Left cardiac atrium (tissue), 4 donors: ENCODE measurements at regions not wholly inside any gene's neighbourhood (a gene's known extent, or its start where the extent isn't known, plus 50 kb on each side); places are given as distances from the start of the nearest gene placed in this dataset.
"Not testable (repeated sequence)": the region's sequence is repeated elsewhere in the genome, so short reads cannot be mapped to it uniquely, and the experiment has no call there.

Source experiments
- ATAC-seq, 2 donors: fragments of 200-7000 bp; cut with Tn5 transposase; one replicate each; pipeline ENCODE4 v1.9.1; 2020; ENCODE audit warnings: mild to moderate bottlenecking in 2 of 2, moderate library complexity in 2 of 2
- DNase-seq: peaks from one replicate; pipeline ENCODE4 v3.0.0-alpha.2; 2020
- intact Hi-C, 2 donors: fragments of 100-400 bp; cut with DNase I; formaldehyde crosslinking; loops; one replicate each; pipeline versions ENCODE4 v1.14.1 to v1.15.1; 2022 to 2023
- donor health status: DM: no; HTN: yes; CAD: no.
- donor health status: DM: no; HTN: yes; CAD: no; lungs with severe emphysema.
- donor health status: DM: yes; HTN: yes; CAD: no.
- donor health status: Dilated cardiomyopathy.

DNA sequence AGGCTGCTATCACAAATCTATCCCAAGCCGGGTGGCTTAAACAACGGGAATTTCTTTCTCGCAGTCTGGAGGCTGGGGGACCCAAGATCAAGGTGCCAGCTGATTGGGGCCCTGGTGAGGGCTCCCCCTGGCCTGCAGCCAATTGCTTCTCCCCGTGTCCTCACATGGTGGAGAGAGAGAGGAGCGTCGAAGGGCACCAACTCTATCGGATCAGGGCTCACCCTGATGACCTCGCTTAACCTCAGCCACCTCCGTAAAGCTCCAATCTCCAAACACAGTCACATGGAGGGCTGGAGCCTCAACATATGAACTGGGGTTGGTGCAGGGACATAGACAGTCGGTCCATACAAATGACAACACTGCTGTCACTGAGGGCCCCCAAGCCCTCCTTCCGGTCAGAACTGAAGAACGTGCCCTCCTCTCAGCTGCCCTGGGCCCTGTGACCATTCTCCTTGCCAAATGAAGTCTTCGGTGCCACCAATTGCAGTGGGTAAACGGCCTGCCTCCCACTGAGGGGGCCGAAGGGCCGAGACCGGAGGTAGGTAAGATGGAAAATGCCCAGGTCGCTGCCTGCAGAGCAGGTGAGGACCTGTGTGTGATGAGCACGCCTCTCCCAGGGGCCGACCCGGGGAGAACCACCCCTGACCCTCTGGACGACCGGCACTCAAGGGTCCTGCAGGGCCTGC lies 211.0 kb downstream of the TOMM20 start:
- ATAC-seq (no peak), DNase-seq (no peak)
- intact Hi-C loops, result loop anchor here (5.0 to 10.0 kb wide), 5 partner anchors 65 to 303 kb away; partner anchors contain the start of gene IRF2BP2 (in 1 of the 2)

DNA sequence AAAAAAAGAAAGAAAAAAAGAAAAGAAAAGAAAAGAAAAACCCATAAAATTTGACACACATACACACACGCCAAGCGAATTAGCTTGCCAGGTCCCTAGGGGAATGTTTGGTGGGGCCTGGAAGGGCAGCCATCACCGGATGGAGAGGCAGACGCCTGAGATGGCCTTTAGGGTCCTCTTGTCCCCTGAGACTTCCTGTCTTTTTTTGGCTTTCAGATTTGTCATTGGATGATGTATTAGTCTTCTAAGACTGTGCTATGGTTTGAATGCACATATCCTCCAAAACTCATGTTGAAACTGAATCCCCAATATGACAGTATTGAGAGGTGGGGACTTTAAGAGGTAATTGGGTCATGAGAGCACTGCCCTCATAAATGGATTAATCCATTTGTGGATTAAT lies 211.8 kb downstream of the TOMM20 start:
- intact Hi-C loops, result loop anchor here (5.0 to 10.0 kb wide), 5 partner anchors 65 to 302 kb away; partner anchors contain the start of gene IRF2BP2 (in 1 of the 2)
- ATAC-seq (no peak), DNase-seq (no peak)

DNA sequence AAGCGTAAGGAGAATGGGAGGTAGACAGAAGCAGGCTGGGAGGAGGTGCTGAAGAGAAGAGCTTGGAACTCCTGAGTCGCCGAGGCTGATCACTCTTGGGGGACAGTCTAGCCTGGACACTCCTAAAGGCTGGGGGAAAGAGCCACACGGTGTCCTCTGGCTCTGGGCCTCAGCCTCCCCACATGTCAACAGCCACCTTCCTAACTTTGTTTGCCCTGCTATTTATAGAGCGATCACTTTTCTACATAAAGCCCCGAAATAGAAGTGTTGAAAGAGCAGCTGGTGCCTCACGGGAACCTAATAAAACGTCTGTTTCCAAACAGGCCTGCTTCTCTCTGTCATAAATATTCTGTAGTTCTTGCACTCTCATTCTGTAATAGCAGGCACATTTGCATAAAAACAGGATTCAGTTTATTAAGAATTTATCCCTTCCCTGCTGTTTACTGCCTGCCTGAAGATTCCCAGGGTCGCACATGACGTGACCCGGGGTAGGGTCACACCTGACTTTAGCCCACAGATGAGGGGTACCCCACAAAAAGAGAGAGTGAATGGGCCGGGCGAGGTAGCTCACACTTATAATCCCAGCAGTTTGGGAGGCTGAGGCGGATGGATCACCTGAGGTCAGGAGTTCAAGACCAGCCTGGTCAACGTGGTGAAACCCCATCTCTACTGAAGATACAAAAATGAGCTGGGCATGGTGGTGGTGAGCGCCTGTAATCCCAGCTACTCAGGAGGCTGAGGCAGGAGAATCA lies 212.5 kb downstream of the TOMM20 start:
- DNase-seq, result no peak
- ATAC-seq, result peak; percentile 6 to 32
- intact Hi-C loops, result loop anchor here (5.0 to 10.0 kb wide), 5 partner anchors 66 to 301 kb away; partner anchors contain the start of gene IRF2BP2 (in 1 of the 2)

DNA sequence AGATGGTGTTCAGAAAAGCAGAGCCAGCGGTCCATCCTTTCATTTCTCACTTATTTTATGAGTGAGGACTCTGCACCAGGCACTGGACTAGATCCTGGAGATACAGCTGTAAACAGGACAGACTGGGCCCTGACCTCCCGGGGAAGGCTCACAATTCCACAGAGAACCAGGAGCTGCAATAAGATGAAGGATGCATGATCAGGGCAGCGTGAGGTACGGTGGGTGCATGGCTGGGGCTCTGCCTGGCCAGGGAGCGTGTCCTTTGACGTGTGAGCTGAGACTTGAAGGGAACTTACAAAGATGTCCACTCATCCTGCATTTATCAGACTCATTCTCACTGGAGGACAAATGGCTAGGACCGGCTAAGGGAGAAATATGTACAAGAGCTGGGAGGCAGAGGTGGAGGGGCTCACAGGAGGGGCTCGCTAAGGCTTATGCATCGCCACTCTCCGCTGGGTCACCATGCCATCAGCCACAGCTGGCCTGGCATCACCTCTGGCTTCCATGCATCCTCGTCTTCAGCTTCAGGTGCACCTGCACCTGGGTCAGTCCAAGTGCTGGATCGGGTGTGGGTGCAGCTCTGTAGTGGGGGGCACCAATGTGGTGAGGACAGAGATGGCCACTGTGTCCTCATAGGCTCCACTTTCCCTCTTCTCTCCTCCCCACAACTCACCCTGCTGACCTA lies 213.9 kb downstream of the TOMM20 start:
- intact Hi-C loops, result loop anchor here (5.0 to 10.0 kb wide), 5 partner anchors 68 to 300 kb away; partner anchors contain the start of gene IRF2BP2 (in 1 of the 2)
- ATAC-seq (no peak), DNase-seq (no peak)

DNA sequence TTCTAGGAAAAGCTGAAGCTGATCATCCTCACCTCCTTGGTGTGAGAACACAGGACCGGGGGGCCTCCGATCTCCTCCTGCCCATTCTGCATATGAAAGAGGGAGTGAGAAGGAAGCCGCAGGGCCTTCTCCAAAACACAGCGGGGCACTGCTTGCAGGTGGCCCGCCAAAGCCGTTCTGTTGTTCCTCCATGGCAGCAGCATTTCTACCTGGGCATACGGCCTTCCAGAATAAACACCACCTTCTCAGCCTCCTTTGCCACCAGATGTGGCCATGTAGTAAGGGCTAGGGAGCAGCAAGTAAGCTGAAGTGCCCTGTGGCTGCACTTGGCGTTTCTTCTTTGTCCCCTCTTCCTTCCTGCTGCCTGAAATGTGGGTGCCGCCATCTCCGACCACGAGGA lies 214.9 kb downstream of the TOMM20 start:
- intact Hi-C loops, result loop anchor here (10.0 kb wide), 3 partner anchors 161 to 299 kb away; partner anchors contain the start of gene IRF2BP2 (in 1 of the 2)
- DNase-seq (no peak), ATAC-seq (no peak)

DNA sequence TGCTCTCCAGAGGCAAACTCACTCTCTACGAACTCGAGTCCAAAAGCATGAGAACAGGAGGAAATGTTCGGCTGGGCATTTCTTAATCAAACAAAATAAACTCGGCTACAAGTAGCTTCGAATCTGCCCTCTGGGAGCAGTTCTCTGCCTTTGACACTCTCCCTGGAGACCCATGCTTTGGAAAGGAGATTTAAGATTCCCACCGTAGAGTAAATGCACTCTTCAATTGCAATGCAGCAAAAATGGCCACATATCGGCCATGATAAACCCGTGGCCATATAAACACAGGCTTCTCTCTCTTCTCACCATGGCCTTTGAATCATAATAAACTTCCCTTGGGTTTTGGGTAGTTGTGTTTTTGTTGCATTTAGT lies 215.4 kb downstream of the TOMM20 start:
- DNase-seq (no peak), ATAC-seq (peak in 1 of 2 donors; percentile 19)
- intact Hi-C loops, result loop anchor here (10.0 kb wide), 3 partner anchors 162 to 298 kb away; partner anchors contain the start of gene IRF2BP2 (in 1 of the 2)

DNA sequence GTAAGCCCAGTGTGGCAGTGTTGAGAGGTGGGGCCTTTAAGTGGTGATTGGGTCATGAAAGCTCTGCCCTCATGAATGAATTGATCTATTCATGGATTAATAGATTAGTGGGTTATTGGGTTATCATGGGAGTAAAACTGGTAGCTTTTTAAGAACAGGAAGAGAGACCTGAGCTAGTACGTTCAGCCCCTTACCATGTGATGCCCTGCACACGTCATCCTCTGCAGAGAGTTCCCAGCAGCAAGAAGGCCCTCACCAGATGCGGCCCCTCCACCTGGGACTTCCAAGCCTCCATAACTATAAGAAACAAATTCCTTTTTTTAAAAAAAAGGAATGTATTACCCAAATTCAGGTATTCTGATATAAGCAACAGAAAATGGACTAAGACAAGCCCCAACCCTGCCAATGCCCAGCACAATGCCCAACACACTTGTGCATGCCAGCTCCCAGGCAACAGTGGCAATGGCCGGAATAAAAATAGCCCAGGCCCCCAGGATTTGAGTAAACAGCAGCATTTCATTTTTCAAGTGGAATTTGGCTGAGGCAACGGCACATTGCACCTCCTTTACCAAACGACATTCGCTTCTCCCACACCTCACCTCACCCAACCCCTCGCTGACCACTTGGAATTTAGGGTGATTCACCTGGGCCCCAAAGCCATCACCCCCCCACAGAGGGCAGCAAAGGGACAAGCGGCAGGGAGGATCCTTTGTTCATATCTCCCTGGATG lies 215.9 kb downstream of the TOMM20 start:
- DNase-seq (no peak), ATAC-seq (peak; percentile 24 to 33)
- intact Hi-C loops, result loop anchor here (10.0 kb wide), 3 partner anchors 162 to 298 kb away; partner anchors contain the start of gene IRF2BP2 (in 1 of the 2)

DNA sequence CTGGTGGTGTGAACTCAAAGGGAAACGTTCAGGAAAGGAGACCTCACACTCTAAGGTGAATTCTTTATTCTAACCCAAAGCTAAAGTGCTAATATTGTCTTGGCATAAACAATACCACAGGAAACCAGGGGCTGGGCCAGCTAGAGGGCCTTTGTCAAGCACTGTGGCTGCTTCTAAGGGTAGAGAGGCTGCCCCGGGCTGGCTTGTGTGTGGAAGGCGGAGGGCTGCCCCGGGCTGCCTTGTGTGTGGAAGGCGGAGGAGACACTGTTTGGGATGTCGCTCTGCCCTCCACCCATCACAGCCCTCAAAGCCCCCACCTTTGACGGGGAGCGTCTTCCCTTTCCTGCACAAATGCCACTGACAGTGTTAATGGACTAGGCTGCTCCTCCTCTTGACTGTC lies 216.8 kb downstream of the TOMM20 start:
- intact Hi-C loops, result loop anchor here (10.0 kb wide), 3 partner anchors 163 to 297 kb away; partner anchors contain the start of gene IRF2BP2 (in 1 of the 2)
- DNase-seq (peak; percentile 51), ATAC-seq (peak; percentile 27 to 38)

DNA sequence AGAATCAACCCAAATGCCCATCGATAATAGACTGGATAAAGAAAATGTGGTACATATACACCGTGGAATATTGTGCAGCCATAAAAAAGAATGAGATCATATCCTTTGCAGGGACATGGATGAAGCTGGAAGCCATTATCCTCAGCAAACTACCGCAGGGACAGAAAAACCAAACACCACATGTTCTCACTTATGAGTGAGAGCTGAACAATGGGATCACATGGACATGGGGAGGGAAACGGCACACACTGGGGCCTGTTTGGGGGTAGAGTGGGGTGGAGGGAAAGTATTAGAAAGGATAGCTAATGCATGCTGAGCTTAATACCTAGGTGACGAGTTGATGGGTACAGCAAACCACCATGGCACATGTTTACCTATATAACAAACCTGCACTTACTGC lies 217.5 kb downstream of the TOMM20 start:
- not testable (repeated sequence) for DNase-seq, ATAC-seq
- intact Hi-C loops, result loop anchor here (10.0 kb wide), 3 partner anchors 164 to 296 kb away; partner anchors contain the start of gene IRF2BP2 (in 1 of the 2)

DNA sequence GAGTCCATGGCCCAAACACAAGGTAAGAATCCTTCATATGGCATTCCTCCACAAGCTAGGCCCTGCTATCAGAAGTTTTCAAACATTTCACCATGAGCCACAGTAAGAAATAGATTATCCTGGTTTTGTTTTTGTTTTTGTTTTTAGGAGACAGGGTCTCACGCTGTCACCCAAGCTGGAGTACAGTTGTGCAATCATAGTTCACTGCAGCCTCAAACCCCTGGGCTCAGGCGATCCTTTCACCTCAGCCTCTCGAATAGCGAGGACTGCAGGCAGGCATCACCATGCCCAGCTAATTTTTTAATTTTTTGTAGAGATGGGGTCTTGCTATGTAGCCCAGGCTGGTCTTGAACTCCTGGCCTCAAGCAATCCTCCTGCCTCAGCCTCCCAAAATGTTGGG lies 218.8 kb downstream of the TOMM20 start:
- ATAC-seq (no peak), DNase-seq (no peak)
- intact Hi-C loops, result loop anchor here (10.0 kb wide), 3 partner anchors 165 to 295 kb away; partner anchors contain the start of gene IRF2BP2 (in 1 of the 2)

DNA sequence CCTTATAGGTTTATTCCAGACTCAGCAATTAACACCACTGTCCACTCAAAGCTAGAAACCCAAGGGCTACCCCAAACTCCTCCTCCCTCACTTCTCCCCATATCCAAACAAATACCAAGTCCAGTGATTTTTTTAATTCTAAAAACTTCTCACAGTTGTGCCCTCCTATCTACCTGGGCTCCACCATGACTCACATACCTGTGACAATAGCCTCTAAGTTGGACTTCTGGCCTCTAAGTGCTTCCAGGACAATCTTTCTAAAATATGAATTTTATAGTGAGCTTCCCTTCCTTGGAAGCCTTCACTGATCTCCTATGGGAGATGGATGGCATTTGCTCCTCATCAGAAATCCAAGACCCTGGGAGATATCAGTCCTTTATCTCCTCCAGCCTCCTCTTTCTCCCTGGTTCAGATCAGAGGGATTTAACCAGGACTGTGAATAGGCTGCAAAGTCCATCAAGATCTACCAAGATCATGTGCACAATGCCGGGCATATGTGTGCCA lies 219.3 kb downstream of the TOMM20 start:
- DNase-seq (no peak), ATAC-seq (no peak)
- intact Hi-C loops, result no loop called here

DNA sequence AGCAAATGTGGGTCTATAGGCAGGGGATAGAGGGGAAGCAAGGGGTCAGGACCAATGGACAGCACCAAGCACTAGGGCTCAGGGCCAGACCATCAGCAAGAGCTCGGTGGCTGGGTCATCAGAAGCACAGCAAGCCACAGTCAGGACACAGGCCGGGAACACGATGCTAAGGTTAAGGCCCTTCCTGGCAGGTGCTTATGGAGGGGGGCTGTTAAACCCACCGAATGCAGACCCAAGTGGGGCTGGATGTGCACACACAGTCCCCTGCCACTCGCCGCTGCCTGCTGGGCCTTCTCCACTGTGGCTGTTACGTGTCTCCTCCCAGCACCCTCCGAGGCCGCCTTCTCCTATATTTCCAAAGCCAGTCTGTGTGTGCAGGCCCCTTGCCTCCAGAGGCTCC lies 220.1 kb downstream of the TOMM20 start:
- no peak for DNase-seq
- ATAC-seq, result peak in 1 of 2 donors; percentile 2
- intact Hi-C loops, result no loop called here

DNA sequence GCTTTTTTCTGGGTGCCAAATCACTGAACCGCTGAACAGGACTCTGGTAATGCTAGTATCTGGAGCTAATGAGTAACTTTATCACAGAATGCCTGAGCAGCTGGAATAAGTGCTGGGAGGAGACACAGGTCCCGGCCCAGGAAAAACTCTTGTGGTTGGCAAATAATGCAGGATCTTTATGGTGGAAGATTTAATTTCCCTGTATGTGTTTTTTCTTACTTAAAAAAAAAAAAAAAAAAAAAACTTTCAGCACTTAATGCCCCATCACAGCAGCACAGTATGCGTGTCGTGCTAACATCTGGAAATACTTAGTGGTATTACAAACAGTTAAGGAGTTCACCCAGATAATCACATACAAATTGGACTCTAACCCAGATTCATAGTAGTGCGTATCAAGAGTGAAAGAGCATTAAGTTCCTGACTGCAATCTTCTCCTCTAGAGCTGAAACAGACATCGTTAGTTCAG lies 220.7 kb downstream of the TOMM20 start:
- peak; percentile 51 to 69 for ATAC-seq
- no peak for DNase-seq
- intact Hi-C loops, result no loop called here

DNA sequence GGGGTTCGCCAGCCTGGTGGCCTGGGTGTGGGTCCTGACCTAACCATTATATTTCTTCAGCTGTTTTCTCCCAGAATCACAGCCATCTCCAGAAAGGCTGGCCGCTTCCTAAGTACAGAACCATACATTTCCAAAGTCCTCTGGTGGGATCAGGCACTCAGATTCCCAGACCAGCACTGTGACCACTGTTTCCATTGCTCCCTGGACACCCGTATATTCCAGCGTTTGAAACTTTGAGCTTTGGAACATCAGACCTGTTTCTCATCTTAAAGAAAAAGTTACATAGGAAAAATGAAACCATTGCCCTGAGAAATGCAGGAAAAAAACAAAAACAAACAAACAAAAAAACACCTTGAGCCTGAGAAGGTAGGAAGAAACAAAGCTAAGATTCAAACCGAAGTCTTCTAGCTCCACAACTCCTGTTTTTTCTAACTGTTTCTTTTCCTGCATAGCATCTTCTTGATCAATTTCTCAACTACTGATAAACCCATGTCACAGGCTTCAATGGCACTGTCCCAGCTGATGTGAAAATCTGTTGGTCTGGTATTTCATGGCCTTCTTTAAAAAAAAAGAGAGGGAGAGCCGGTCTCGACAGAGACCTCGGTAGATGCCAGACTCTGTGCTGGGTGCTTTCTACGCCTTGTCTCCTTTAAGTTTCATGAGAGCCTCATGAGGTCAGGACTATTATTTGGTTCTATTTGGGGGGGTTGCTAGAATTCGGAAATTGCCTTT lies 221.3 kb downstream of the TOMM20 start:
- DNase-seq (no peak), ATAC-seq (peak in 1 of 2 donors; percentile 20)
- intact Hi-C loops, result no loop called here

DNA sequence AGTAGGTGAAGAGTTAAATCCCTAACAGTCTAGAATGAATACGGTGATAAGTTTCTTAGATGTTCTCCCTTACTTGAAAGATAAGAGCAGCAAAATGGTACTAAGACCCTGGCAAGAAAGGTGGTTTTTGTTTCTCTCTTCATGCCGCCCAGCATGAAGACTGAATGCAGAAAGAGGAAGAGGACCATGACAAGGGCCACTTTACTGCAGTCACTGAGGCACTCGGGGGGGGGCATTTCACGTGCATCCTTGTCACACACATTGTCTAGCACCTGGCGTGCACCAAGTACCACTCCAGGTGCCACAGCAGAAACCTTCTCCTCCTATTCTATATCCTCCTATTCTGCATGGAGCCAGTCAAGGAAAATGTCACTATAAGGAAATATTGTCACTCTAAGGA lies 222.0 kb downstream of the TOMM20 start:
- intact Hi-C loops, result no loop called here
- ATAC-seq (no peak), DNase-seq (no peak)

DNA sequence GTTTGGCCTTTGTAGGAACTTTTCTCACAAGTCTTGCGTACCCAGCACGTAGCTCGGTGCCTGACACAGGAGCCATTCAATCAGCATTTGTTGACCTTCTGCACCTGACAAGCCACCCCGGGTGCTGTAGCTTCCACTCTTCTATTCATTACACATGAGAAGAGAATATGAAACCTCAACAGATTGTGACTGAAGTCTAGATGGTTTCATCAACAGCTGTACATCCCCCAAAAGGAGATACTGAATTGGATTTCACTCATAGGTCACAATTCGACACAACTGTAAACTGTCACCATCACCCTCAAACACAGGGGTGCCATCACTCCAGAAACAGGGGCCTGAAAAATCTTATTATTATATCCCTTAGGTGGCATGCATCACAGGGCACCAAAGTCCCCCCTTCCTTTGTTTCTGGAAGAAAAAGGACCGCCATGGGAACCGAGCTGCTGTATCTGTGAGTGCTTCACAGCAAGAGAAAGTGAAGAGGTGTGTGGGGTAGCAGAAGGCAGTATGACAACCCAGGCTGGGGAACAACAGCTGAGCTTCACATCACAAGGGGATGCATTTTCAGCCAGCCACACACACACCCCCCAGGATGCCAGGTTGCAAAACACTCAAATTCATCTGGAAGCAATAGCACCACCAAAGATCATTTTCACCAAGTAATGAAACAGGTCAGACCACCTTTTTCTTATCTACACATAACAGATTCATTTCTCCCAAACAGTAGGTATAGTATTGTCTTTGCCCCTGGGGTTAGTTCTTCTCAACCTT lies 225.7 kb downstream of the TOMM20 start:
- ATAC-seq, result no peak
- intact Hi-C loops, result no loop called here
- no peak for DNase-seq

DNA sequence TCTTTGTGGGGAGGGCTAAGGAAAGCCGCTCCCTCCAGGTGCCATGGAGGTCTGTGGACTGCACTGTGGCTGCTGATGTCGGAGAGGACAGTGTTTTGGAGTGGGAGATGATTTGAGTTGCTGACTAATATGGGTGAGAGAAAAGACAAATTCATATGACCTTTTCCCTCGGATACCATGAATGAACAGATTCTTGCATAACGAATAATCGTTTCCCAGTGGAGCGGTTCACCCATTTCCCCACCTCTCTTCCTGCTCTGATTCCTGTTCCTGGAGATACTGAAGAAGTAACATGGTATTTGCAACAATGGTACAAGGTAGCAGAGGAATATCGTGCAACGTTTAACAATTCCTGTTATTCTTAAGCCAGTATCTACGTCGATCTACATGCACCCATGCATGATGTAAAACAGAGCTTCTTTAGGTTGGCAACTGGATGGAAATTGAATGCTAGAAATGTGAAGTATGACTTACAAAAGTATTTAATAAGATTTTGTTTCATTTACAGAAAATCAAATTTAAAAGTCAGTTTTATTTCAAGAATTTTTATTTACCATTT lies 227.1 kb downstream of the TOMM20 start:
- intact Hi-C loops, result no loop called here
- ATAC-seq, result no peak
- DNase-seq, result no peak
